K562 (cell line): ENCODE measurements at regions not wholly inside any gene's neighbourhood (a gene's known extent, or its start where the extent isn't known, plus 50 kb on each side); places are given as distances from the start of the nearest gene placed in this dataset.

Source experiments
- ATAC-seq: fragments of 200-7000 bp; cut with Tn5 transposase; 3 replicates; pipeline ENCODE4 v1.9.1; 2020; ENCODE audit warnings: moderate library complexity
- BruUV-seq: library from RNA; stranded (reverse); fragments of 400-500 nt; replicated peaks from 2 replicates; lab custom pipeline; 2021; lab: Mats Ljungman, UMichigan
- CTCF ChIA-PET: fragments of 300-600 bp; formaldehyde crosslinking; extraction: SDS; loops from one replicate; lab custom pipeline; 2021; ENCODE audit warnings: low intra/inter-chr PET ratio; lab: Yijun Ruan, JAX
- POLR2A ChIA-PET: fragments of 300-600, 350-650 bp; sonication (Branson Sonifier 250); formaldehyde crosslinking; extraction: SDS; loops from one replicate; lab custom pipeline; 2021; ENCODE audit warnings: antibody characterized with exemption, inconsistent platforms; lab: Yijun Ruan, JAX
- DNase-seq, 4 experiments: peaks; one replicate each; pipeline versions ENCODE4 v3.0.0 to v3.0.0-alpha.2; 2011 to 2018; ENCODE audit warnings: low spot score in 3 of 4, mixed read lengths in 3 of 4; ENCODE audit errors: extremely low read depth in 1 of 4
- FAIRE-seq: peaks from 2 replicates; lab custom pipeline; 2011; peaks lifted over from hg19 to GRCh38; lab: Jason Lieb, UNC
- H2AFZ ChIP-seq: 2 replicates; pipeline ENCODE4 v1.6.0; 2011; ENCODE audit warnings: low read depth, low read length, control low read depth, inconsistent platforms
- H3K27ac ChIP-seq: fragments of 200-600 bp; 3 replicates; pipeline ENCODE4 v1.8.0; 2011; ENCODE audit warnings: low read depth, mild to moderate bottlenecking, control low read depth, inconsistent platforms, low read length, moderate library complexity, mixed read lengths; ENCODE audit errors: extremely low read depth
- H3K27me3 ChIP-seq, 2 experiments: fragments of 300-600 bp in 1 of 2; 2 replicates in 1 of 2; 3 replicates in 1 of 2; pipeline versions ENCODE4 v1.6.0 to v1.8.0; 2011; ENCODE audit warnings: inconsistent platforms in 2 of 2, low read length in 2 of 2, mild to moderate bottlenecking in 1 of 2, mixed read lengths in 1 of 2, moderate library complexity in 1 of 2; ENCODE audit not compliant: control insufficient read depth in 2 of 2, insufficient read depth in 2 of 2
- H3K36me3 ChIP-seq: fragments of 300-600 bp; 3 replicates; pipeline ENCODE4 v1.8.0; 2011; ENCODE audit warnings: mild to moderate bottlenecking, low read length, inconsistent platforms; ENCODE audit not compliant: control insufficient read depth, insufficient read depth
- H3K4me1 ChIP-seq, 2 experiments: fragments of 200-600 bp in 1 of 2; replicated peaks in 1 of 2; 2 replicates in 1 of 2; 3 replicates in 1 of 2; pipeline versions ENCODE4 v1.5.1 to v1.8.0; 2011; ENCODE audit warnings: inconsistent platforms in 2 of 2, low read length in 2 of 2, mild to moderate bottlenecking in 1 of 2, mixed read lengths in 1 of 2, moderate library complexity in 1 of 2; ENCODE audit not compliant: control insufficient read depth in 2 of 2, insufficient read depth in 2 of 2
- H3K4me2 ChIP-seq: 2 replicates; pipeline ENCODE4 v1.6.1; 2011; ENCODE audit warnings: low read length, control low read depth, inconsistent platforms, mixed read lengths; ENCODE audit not compliant: insufficient read depth
- H3K4me3 ChIP-seq: fragments of 200-600 bp; sonication (generic), shearing (Covaris generic); 2 replicates; pipeline ENCODE4 v1.5.1; 2016; ENCODE audit warnings: control low read depth, inconsistent platforms
- H3K79me2 ChIP-seq: fragments of 200-600 bp; 3 replicates; pipeline ENCODE4 v1.8.0; 2011; ENCODE audit warnings: low read length, inconsistent platforms; ENCODE audit not compliant: control insufficient read depth, insufficient read depth
- H3K9ac ChIP-seq, 2 experiments: 2 replicates each; pipeline versions ENCODE4 v1.6.0 to v1.6.1; 2011; ENCODE audit warnings: low read depth in 2 of 2, low read length in 2 of 2, control low read depth in 1 of 2, inconsistent platforms in 1 of 2, mild to moderate bottlenecking in 1 of 2, mixed read lengths in 1 of 2; ENCODE audit not compliant: insufficient read depth in 1 of 2
- H3K9me1 ChIP-seq: one replicate; pipeline ENCODE4 v1.6.0; 2011; ENCODE audit warnings: inconsistent platforms, mild to moderate bottlenecking, low read length, moderate library complexity; ENCODE audit not compliant: control insufficient read depth, insufficient read depth
- H3K9me3 ChIP-seq: replicated peaks from 2 replicates; pipeline ENCODE4 v1.5.1; 2011; ENCODE audit warnings: low read depth, low read length, inconsistent platforms; ENCODE audit not compliant: control insufficient read depth, insufficient read depth
- H4K20me1 ChIP-seq: replicated peaks from 2 replicates; pipeline ENCODE4 v1.6.1; 2011; ENCODE audit warnings: low read length, inconsistent platforms, mixed read lengths; ENCODE audit not compliant: control insufficient read depth, insufficient read depth
- ESRRB ChIP-seq: fragments of 250-450 bp; sonication (Bioruptor Pico); IDR thresholded peaks from 2 replicates; pipeline ENCODE4 v1.5.0; 2020; ENCODE audit warnings: mild to moderate bottlenecking, moderate library complexity, borderline replicate concordance
- FOS ChIP-seq: IDR thresholded peaks from 3 replicates; pipeline ENCODE4 v1.6.1; 2011; ENCODE audit not compliant: insufficient read length; ENCODE audit errors: extremely low read depth
- GABPA ChIP-seq: fragments of 200-800 bp; sonication (Bioruptor generic); conservative IDR thresholded peaks from 2 replicates; pipeline ENCODE4 v1.6.1; 2016; ENCODE audit warnings: low read depth, missing genetic modification characterization, missing compliant biosample characterization
- MTA1 ChIP-seq: fragments of 450-650 bp; IDR thresholded peaks from 2 replicates; pipeline ENCODE4 v1.6.1; 2017; ENCODE audit warnings: borderline replicate concordance
- NCOA2 ChIP-seq, 2 experiments: fragments of 450-650 bp; IDR thresholded peaks; 2 replicates each; pipeline ENCODE4 v1.6.1; 2018; ENCODE audit warnings: mild to moderate bottlenecking in 2 of 2, moderate library complexity in 1 of 2; ENCODE audit not compliant: partially characterized antibody in 2 of 2
- POLR2AphosphoS5 ChIP-seq: IDR thresholded peaks from 2 replicates; pipeline ENCODE4 v1.6.1; 2011; ENCODE audit warnings: mild to moderate bottlenecking, low read depth, low read length, moderate library complexity; ENCODE audit not compliant: control insufficient read depth, insufficient read depth
- SIN3A ChIP-seq, 2 experiments: fragments of 150-350 bp in 1 of 2; IDR thresholded peaks; 2 replicates each; pipeline ENCODE4 v1.6.1; 2011 to 2016; ENCODE audit warnings: borderline replicate concordance in 2 of 2, low read depth in 2 of 2, low read length in 2 of 2, mild to moderate bottlenecking in 2 of 2, moderate library complexity in 2 of 2; ENCODE audit not compliant: control insufficient read depth in 1 of 2
- SRF ChIP-seq, 2 experiments: fragments of 250-450, 450-650 bp in 1 of 2; sonication (Bioruptor Pico) in 1 of 2; sonication (generic) in 1 of 2; formaldehyde crosslinking; IDR thresholded peaks; 2 replicates each; pipeline versions ENCODE4 v1.5.0 to v1.5.1; 2020 to 2022; ENCODE audit warnings: mild to moderate bottlenecking in 1 of 2, missing genetic modification reagents in 1 of 2
- TCFL5 ChIP-seq: fragments of 250-450 bp; sonication (Bioruptor Pico); conservative IDR thresholded peaks from 2 replicates; pipeline ENCODE4 v1.6.1; 2021; ENCODE audit warnings: mild to moderate bottlenecking, moderate library complexity, matching md5 sums
- ZNF717 ChIP-seq: fragments of 250-450 bp; sonication (Bioruptor Pico); IDR thresholded peaks from 2 replicates; pipeline ENCODE4 v1.5.0; 2021
- WGBS: fragments of 100-300 bp; shearing (Covaris generic); methylation state at CpG from one replicate; pipeline ENCODE4 v1.1.6; 2016; ENCODE audit warnings: low coverage, mixed read lengths; ENCODE audit not compliant: insufficient coverage; ENCODE audit errors: missing lambda C conversion rate; 5-methylcytosine and 5-hydroxymethylcytosine counted together
- in situ Hi-C: fragments of 300-500 bp; cut with MboI; formaldehyde crosslinking; loops from 4 replicates; pipeline ENCODE4 v1.15.0; 2018; ENCODE audit warnings: inconsistent platforms, mixed read lengths
- intact Hi-C: fragments of 100-400 bp; cut with micrococcal nuclease; formaldehyde crosslinking; loops from 2 replicates; pipeline ENCODE4 v1.14.2; 2022
- TF ChIP-seq, protein P1 (sequence below): fragments of 250-450 bp; sonication (Bioruptor Pico); IDR thresholded peaks from 2 replicates; pipeline ENCODE4 v1.5.1; 2021; ENCODE audit warnings: mild to moderate bottlenecking
- TF ChIP-seq, protein P2 (sequence below): fragments of 250-450 bp; sonication (Bioruptor Pico); IDR thresholded peaks from 2 replicates; pipeline ENCODE4 v1.4.0; 2020; ENCODE audit warnings: mild to moderate bottlenecking, moderate library complexity
- TF ChIP-seq, protein P3 (sequence below): IDR thresholded peaks from 2 replicates; pipeline ENCODE4 v1.6.1; 2016; ENCODE audit warnings: missing genetic modification characterization, missing compliant biosample characterization

DNA sequence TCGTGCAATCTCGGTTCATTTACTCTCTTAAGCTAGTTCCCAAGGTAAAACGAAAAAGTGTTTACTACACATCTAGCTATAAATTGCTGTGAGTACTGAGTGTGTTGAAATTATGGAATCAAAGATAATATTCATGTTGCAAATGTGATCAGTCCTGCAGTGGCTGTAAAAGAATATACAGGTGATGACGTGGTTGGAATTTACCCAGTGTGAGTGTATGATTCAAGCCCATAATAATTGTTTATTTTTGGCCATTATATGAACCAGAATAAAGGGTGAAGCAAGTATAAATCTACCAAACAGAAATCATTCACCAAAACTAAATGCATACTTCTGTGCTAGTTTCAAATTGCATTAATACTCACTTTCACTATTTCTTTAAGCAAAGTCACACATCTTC is 1363.6 kb upstream of the CHAC2 start:
- no peak for TF ChIP-seq FOS
- no peak for TF ChIP-seq GABPA (tag)
- TF ChIP-seq, protein P1, sequence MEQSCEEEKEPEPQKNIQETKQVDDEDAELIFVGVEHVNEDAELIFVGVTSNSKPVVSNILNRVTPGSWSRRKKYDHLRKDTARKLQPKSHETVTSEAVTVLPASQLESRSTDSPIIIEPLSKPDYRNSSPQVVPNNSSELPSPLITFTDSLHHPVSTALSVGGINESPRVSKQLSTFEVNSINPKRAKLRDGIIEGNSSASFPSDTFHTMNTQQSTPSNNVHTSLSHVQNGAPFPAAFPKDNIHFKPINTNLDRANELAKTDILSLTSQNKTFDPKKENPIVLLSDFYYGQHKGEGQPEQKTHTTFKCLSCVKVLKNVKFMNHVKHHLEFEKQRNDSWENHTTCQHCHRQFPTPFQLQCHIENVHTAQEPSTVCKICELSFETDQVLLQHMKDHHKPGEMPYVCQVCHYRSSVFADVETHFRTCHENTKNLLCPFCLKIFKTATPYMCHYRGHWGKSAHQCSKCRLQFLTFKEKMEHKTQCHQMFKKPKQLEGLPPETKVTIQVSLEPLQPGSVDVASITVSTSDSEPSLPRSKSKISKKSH (CRISPR knock-in tag) = no peak
- TF ChIP-seq SRF (CRISPR knock-in tag; IDR thresholded peaks at IDR 0.05) = no peak
- no peak for TF ChIP-seq TCFL5 (CRISPR knock-in tag)
- TF ChIP-seq POLR2AphosphoS5 = no peak
- TF ChIP-seq NCOA2 (IDR thresholded peaks at IDR 0.05; ENCODE audit: partially characterized antibody in 2 of 2) = no peak
- TF ChIP-seq ESRRB = no peak
- TF ChIP-seq, protein P2, sequence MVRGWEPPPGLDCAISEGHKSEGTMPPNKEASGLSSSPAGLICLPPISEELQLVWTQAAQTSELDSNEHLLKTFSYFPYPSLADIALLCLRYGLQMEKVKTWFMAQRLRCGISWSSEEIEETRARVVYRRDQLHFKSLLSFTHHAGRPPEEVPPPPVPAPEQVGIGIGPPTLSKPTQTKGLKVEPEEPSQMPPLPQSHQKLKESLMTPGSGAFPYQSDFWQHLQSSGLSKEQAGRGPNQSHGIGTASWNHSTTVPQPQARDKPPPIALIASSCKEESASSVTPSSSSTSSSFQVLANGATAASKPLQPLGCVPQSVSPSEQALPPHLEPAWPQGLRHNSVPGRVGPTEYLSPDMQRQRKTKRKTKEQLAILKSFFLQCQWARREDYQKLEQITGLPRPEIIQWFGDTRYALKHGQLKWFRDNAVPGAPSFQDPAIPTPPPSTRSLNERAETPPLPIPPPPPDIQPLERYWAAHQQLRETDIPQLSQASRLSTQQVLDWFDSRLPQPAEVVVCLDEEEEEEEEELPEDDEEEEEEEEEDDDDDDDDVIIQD = no peak
- TF ChIP-seq SIN3A (IDR thresholded peaks at IDR 0.05; ENCODE audit: borderline replicate concordance in 2 of 2, control insufficient read depth in 1 of 2, low read depth in 2 of 2, low read length in 2 of 2) = no peak
- no peak for TF ChIP-seq MTA1
- no peak for TF ChIP-seq ZNF717 (CRISPR knock-in tag)
- TF ChIP-seq, protein P3, sequence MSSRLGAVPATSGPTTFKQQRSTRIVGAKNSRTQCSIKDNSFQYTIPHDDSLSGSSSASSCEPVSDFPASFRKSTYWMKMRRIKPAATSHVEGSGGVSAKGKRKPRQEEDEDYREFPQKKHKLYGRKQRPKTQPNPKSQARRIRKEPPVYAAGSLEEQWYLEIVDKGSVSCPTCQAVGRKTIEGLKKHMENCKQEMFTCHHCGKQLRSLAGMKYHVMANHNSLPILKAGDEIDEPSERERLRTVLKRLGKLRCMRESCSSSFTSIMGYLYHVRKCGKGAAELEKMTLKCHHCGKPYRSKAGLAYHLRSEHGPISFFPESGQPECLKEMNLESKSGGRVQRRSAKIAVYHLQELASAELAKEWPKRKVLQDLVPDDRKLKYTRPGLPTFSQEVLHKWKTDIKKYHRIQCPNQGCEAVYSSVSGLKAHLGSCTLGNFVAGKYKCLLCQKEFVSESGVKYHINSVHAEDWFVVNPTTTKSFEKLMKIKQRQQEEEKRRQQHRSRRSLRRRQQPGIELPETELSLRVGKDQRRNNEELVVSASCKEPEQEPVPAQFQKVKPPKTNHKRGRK (tag) = no peak
- FAIRE-seq (no peak), ATAC-seq (no peak), DNase-seq (no peak)
- H3K4me1 ChIP-seq = no peaks in the 10 kb centered on the region
- H3K4me3 ChIP-seq = no peak overlapping the region
- H3K79me2 ChIP-seq = no peaks in the 10 kb centered on the region
- BruUV-seq = no TSS peak
- intact Hi-C loops = no loop called here
- H3K36me3 ChIP-seq = no peaks in the 10 kb centered on the region
- no peak overlapping the region for H3K9ac ChIP-seq
- H4K20me1 ChIP-seq = no peaks in the 10 kb centered on the region
- H2AFZ ChIP-seq = no peak overlapping the region
- H3K4me2 ChIP-seq = no peak overlapping the region
- no peaks in the 10 kb centered on the region for H3K9me1 ChIP-seq
- ChIA-PET POLR2A (no interaction called here), CTCF (no interaction called here)
- in situ Hi-C loops = no loop called here
- H3K27me3 ChIP-seq = no peaks in the 10 kb centered on the region
- WGBS = 0% methylated on average over 4 of the region's 4 CpGs
- H3K27ac ChIP-seq = no peak overlapping the region
- H3K9me3 ChIP-seq = no peaks in the 10 kb centered on the region
